Endothelial cell of umbilical vein (primary cell): ENCODE measurements at regions not wholly inside any gene's neighbourhood (a gene's known extent, or its start where the extent isn't known, plus 50 kb on each side); places are given as distances from the start of the nearest gene placed in this dataset.

ENCODE experiments used
- CTCF ChIP-seq, 2 donors: IDR thresholded peaks; 1 replicate in 1 of 2; 2 replicates in 1 of 2; pipeline ENCODE4 v1.5.1; 2011; ENCODE audit warnings: low read length in 2 of 2, mild to moderate bottlenecking in 2 of 2, moderate library complexity in 2 of 2, control low read depth in 1 of 2, inconsistent platforms in 1 of 2, low read depth in 1 of 2; ENCODE audit not compliant: insufficient read depth in 1 of 2; ENCODE audit errors: extremely low read depth in 1 of 2
- EZH2 ChIP-seq: IDR thresholded peaks from 2 replicates; pipeline ENCODE4 v1.6.1; 2012; ENCODE audit warnings: borderline replicate concordance, low read depth, mild to moderate bottlenecking, moderate library complexity, low read length, inconsistent platforms; ENCODE audit not compliant: severe bottlenecking
- GATA2 ChIP-seq: IDR thresholded peaks from 2 replicates; pipeline ENCODE4 v1.7.0; 2011; ENCODE audit warnings: low read depth, mild to moderate bottlenecking, moderate library complexity, mixed read lengths, low read length; ENCODE audit not compliant: insufficient read length, insufficient read depth
- MAX ChIP-seq: IDR thresholded peaks from 2 replicates; pipeline ENCODE4 v1.6.1; 2011; ENCODE audit not compliant: insufficient read depth, insufficient read length
- MYC ChIP-seq: IDR thresholded peaks from one replicate; pipeline ENCODE4 v1.6.1; 2011; ENCODE audit warnings: mild to moderate bottlenecking, low read depth, low read length
- POLR2AphosphoS5 ChIP-seq: IDR thresholded peaks from 2 replicates; pipeline ENCODE4 v1.6.1; 2012; ENCODE audit warnings: low read depth, mild to moderate bottlenecking, control low read depth, low read length, moderate library complexity; ENCODE audit not compliant: insufficient read depth

- TF ChIP-seq POLR2AphosphoS5 (no peak), EZH2 (no peak), CTCF (IDR thresholded peaks at IDR 0.05; ENCODE audit: extremely low read depth in 1 of 2, insufficient read depth in 1 of 2, low read depth in 1 of 2, low read length in 2 of 2) (no peak), MAX (no peak), MYC (no peak), GATA2 (no peak)
Measured at GRCh38 chr12:124428792-124429281, 133.9 kb downstream of the RFLNA start.
